GM12874 (cell line): ENCODE measurements at regions not wholly inside any gene's neighbourhood (a gene's known extent, or its start where the extent isn't known, plus 50 kb on each side); places are given as distances from the start of the nearest gene placed in this dataset.

Experiments
- TF ChIP-seq, protein P1 (sequence below): IDR thresholded peaks from 2 replicates; pipeline ENCODE4 v1.5.1; 2011; ENCODE audit warnings: low read depth, mild to moderate bottlenecking, control low read depth, low read length, moderate library complexity; ENCODE audit not compliant: insufficient read depth

DNA sequence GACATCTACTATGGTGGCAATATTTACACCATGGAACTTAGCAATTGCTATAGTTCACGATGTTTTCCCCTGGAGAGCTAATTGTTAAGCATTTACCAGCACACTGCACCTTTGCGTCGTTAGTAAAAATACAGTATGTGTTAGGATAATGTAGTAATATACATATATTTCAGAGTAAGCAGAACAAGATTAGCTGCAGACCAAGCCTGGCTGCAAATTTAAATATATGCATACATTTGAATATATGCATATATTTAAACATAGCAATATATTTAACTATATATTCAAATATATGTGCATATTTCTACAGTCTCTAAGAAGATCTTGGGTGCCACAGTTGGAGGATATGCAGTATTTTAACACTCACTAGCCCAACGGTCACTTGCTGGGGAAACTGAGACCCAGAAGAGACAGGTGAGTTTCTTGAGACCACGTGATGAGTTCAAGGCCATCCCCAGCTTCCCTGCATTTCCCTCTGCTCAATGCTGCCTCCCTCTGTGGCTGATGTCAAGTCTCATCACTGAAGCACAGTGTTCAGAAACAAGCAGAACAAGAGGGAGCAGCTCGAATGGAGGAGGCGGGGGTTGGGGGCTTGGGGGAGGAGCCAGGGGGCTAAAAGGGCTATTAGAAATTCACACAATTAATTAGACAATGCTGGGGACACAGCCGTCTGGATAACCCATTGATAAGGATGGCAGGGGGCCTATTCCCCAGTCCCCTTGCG is 708.0 kb downstream of the MED13L start:
- TF ChIP-seq, protein P1, sequence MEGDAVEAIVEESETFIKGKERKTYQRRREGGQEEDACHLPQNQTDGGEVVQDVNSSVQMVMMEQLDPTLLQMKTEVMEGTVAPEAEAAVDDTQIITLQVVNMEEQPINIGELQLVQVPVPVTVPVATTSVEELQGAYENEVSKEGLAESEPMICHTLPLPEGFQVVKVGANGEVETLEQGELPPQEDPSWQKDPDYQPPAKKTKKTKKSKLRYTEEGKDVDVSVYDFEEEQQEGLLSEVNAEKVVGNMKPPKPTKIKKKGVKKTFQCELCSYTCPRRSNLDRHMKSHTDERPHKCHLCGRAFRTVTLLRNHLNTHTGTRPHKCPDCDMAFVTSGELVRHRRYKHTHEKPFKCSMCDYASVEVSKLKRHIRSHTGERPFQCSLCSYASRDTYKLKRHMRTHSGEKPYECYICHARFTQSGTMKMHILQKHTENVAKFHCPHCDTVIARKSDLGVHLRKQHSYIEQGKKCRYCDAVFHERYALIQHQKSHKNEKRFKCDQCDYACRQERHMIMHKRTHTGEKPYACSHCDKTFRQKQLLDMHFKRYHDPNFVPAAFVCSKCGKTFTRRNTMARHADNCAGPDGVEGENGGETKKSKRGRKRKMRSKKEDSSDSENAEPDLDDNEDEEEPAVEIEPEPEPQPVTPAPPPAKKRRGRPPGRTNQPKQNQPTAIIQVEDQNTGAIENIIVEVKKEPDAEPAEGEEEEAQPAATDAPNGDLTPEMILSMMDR: no peak

DNA sequence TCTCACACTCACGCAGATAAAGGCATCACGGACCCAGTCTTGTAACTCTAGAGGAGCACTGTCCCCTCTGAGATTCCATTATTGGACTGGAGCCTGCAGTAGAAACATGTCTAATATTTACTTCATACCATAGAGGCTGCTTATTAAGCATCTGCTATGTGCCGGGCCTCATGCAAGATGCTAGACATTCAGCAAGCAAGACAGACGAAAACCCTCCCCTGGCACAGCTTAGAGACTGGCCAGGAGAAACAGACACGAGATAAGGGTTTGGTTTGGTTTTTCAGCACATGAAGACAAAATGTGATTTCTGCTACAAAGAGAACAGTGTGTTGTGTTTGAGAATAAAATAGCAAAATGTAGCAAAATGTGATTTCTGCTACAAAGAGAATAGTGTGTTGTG is 719.2 kb downstream of the MED13L start:
- TF ChIP-seq, protein P1: no peak

DNA sequence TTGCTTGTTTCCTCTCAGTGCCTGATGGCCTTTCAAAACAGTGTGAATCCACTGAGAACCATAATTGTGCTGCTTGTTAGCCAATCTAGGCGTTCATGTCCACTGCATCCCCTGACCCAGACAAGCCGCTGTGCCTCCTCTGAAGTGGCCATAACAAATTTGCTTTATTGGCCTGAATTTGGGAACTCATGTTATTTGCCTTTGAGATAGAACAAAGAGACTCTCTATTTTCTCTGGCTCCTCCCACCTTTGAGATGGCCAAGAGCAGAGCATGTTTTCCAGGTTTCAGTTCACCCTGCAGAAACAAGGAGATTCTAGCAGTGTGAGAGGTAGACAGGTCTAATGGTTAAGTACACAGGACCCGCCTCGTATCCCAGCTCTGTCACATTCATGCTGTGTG is 723.9 kb downstream of the MED13L start:
- TF ChIP-seq, protein P1: no peak

DNA sequence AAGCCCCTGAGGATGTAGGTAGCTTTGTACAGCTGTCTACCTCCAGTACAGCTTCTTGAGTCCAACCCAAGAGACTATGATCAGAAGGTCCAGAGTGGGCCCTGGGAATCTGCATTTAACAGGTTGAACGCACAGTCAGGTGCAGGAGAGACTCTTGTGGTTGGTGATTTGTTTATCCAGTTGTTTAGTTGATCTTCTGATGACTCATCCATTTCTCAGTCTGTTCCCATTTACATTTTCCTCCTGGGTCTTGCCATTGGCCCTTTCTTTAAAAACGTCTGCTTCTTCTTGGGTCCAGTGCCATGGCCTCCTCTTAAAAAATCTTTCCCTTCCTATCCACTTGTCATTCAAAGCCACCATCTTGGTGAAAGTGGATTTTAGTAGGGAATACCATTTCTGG is 734.2 kb downstream of the MED13L start:
- TF ChIP-seq, protein P1: no peak

DNA sequence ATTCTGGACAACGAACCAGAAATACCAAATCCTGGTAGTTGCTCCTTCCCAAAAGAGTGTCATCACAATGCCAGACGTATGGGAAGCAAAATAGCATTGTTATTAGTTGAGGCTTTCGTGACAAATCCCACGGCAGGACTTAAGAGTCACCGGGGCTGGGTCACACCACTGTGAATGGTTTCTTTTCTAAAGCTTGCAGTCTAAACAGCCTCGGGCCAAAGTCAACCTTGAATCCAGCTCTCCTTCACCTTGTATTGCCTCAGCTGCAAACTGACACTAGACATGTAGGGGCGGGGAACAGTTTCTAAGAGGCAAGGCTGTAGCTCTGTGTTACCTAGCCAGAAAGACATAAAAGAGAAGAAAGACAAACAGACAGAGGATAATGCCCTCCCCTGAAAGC is 734.8 kb downstream of the MED13L start:
- TF ChIP-seq, protein P1: no peak

DNA sequence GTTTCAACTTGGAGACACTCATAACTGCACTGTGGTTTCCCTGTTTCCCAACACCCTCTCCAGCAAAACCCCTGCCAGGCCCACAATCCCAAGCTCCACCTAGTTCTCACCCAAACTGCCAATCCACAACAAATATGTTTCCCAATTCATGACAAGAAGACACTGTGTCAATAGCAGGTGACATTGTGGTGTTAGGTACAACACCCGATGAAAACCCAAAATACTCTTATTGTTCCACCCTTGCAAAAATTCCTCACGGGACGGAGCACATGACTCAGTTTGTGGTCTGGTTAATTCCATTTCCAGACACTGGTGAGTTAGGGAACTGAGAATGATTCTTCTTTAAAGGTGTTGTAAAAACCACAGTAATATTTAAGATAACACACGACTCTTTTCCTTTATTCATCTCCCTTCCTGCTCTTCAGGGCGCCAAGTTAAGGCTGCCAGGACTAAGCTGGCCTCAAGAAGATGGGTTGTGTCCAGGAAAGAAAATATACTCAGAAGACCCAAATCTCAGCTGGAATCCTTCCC is 735.5 kb downstream of the MED13L start:
- TF ChIP-seq, protein P1: no peak

DNA sequence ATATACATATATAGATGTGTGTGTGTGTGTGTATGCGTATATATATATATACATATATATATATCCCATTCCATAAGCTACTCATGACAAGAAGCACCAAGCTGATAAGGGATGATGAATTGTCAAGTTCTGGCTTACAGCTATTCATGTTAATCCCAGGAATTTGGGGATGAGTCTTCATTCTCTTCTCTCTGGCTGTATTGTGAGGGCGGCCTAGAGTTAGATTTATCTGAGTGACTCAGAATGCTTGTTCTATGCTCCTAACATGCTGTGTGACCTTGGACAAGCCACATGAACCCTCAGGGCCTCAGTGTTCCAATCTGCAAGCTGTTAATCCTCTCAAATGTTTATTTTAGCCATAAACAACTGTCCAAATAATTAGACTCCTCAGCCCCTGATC is 749.0 kb downstream of the MED13L start:
- TF ChIP-seq, protein P1: no peak
